K562 (cell line): ENCODE measurements at regions not wholly inside any gene's neighbourhood (a gene's known extent, or its start where the extent isn't known, plus 50 kb on each side); places are given as distances from the start of the nearest gene placed in this dataset.
A peak's percentile ranks its signal among the peaks of the same experiment; 100 is the strongest.

Source experiments
- ARID1B ChIP-seq: fragments of 450-650 bp; IDR thresholded peaks from 2 replicates; pipeline ENCODE4 v1.6.1; 2016; ENCODE audit warnings: antibody characterized with exemption, mild to moderate bottlenecking, inconsistent platforms
- E2F1 ChIP-seq: sonication (generic); formaldehyde crosslinking; IDR thresholded peaks from 2 replicates; pipeline ENCODE4 v1.8.1; 2023; ENCODE audit warnings: mild to moderate bottlenecking, missing genetic modification reagents, moderate library complexity
- ERF ChIP-seq: fragments of 450-650 bp; formaldehyde crosslinking; IDR thresholded peaks from 2 replicates; pipeline ENCODE4 v1.4.0; 2020; ENCODE audit warnings: mild to moderate bottlenecking, mixed read lengths
- HNRNPUL1 ChIP-seq: fragments of 200-400 bp; formaldehyde crosslinking; IDR thresholded peaks from 2 replicates; pipeline ENCODE4 v1.6.1; 2017; ENCODE audit warnings: low read length
- ILF3 ChIP-seq: fragments of 450-650 bp; IDR thresholded peaks from 2 replicates; pipeline ENCODE4 v1.6.1; 2018; ENCODE audit warnings: antibody characterized with exemption, mild to moderate bottlenecking, moderate library complexity, borderline replicate concordance
- KDM1A ChIP-seq, 2 experiments: fragments of 450-650 bp; IDR thresholded peaks; 2 replicates each; pipeline ENCODE4 v1.6.1; 2016; ENCODE audit warnings: mild to moderate bottlenecking in 2 of 2
- MEF2A ChIP-seq: IDR thresholded peaks from 2 replicates; pipeline ENCODE4 v1.6.1; 2011; ENCODE audit warnings: low read depth, mild to moderate bottlenecking, low read length, moderate library complexity; ENCODE audit not compliant: control insufficient read depth
- TCF7 ChIP-seq: sonication (generic); IDR thresholded peaks from 2 replicates; pipeline ENCODE4 v1.6.1; 2016; ENCODE audit warnings: antibody characterized with exemption, borderline replicate concordance
- ZBTB49 ChIP-seq: sonication (generic); formaldehyde crosslinking; IDR thresholded peaks from 2 replicates; pipeline ENCODE4 v1.8.0; 2022; ENCODE audit warnings: missing genetic modification reagents, mild to moderate bottlenecking, borderline replicate concordance
- ZNF830 ChIP-seq: fragments of 250-450 bp; sonication (Bioruptor Pico); IDR thresholded peaks from 2 replicates; pipeline ENCODE4 v1.5.0; 2021; ENCODE audit warnings: mild to moderate bottlenecking
- TF ChIP-seq, protein P1 (sequence below): fragments of 200-600 bp; sonication (generic); IDR thresholded peaks from one replicate; pipeline ENCODE4 v1.6.1; 2012; ENCODE audit warnings: mild to moderate bottlenecking, low read depth, low read length, inconsistent platforms
- TF ChIP-seq, protein P2 (sequence below): sonication (generic); formaldehyde crosslinking; IDR thresholded peaks from 2 replicates; pipeline ENCODE4 v1.8.1; 2023; ENCODE audit warnings: mild to moderate bottlenecking, missing genetic modification reagents

- TF ChIP-seq, protein P1, sequence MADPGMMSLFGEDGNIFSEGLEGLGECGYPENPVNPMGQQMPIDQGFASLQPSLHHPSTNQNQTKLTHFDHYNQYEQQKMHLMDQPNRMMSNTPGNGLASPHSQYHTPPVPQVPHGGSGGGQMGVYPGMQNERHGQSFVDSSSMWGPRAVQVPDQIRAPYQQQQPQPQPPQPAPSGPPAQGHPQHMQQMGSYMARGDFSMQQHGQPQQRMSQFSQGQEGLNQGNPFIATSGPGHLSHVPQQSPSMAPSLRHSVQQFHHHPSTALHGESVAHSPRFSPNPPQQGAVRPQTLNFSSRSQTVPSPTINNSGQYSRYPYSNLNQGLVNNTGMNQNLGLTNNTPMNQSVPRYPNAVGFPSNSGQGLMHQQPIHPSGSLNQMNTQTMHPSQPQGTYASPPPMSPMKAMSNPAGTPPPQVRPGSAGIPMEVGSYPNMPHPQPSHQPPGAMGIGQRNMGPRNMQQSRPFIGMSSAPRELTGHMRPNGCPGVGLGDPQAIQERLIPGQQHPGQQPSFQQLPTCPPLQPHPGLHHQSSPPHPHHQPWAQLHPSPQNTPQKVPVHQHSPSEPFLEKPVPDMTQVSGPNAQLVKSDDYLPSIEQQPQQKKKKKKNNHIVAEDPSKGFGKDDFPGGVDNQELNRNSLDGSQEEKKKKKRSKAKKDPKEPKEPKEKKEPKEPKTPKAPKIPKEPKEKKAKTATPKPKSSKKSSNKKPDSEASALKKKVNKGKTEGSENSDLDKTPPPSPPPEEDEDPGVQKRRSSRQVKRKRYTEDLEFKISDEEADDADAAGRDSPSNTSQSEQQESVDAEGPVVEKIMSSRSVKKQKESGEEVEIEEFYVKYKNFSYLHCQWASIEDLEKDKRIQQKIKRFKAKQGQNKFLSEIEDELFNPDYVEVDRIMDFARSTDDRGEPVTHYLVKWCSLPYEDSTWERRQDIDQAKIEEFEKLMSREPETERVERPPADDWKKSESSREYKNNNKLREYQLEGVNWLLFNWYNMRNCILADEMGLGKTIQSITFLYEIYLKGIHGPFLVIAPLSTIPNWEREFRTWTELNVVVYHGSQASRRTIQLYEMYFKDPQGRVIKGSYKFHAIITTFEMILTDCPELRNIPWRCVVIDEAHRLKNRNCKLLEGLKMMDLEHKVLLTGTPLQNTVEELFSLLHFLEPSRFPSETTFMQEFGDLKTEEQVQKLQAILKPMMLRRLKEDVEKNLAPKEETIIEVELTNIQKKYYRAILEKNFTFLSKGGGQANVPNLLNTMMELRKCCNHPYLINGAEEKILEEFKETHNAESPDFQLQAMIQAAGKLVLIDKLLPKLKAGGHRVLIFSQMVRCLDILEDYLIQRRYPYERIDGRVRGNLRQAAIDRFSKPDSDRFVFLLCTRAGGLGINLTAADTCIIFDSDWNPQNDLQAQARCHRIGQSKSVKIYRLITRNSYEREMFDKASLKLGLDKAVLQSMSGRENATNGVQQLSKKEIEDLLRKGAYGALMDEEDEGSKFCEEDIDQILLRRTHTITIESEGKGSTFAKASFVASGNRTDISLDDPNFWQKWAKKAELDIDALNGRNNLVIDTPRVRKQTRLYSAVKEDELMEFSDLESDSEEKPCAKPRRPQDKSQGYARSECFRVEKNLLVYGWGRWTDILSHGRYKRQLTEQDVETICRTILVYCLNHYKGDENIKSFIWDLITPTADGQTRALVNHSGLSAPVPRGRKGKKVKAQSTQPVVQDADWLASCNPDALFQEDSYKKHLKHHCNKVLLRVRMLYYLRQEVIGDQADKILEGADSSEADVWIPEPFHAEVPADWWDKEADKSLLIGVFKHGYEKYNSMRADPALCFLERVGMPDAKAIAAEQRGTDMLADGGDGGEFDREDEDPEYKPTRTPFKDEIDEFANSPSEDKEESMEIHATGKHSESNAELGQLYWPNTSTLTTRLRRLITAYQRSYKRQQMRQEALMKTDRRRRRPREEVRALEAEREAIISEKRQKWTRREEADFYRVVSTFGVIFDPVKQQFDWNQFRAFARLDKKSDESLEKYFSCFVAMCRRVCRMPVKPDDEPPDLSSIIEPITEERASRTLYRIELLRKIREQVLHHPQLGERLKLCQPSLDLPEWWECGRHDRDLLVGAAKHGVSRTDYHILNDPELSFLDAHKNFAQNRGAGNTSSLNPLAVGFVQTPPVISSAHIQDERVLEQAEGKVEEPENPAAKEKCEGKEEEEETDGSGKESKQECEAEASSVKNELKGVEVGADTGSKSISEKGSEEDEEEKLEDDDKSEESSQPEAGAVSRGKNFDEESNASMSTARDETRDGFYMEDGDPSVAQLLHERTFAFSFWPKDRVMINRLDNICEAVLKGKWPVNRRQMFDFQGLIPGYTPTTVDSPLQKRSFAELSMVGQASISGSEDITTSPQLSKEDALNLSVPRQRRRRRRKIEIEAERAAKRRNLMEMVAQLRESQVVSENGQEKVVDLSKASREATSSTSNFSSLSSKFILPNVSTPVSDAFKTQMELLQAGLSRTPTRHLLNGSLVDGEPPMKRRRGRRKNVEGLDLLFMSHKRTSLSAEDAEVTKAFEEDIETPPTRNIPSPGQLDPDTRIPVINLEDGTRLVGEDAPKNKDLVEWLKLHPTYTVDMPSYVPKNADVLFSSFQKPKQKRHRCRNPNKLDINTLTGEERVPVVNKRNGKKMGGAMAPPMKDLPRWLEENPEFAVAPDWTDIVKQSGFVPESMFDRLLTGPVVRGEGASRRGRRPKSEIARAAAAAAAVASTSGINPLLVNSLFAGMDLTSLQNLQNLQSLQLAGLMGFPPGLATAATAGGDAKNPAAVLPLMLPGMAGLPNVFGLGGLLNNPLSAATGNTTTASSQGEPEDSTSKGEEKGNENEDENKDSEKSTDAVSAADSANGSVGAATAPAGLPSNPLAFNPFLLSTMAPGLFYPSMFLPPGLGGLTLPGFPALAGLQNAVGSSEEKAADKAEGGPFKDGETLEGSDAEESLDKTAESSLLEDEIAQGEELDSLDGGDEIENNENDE, result no peak
- TF ChIP-seq ERF (CRISPR knock-in tag) (0 out of 2 replicates have a peak, but pooled peaks have one; percentile 60), KDM1A (IDR thresholded peaks at IDR 0.05) (no peak), ZNF830 (CRISPR knock-in tag) (no peak), ZBTB49 (CRISPR knock-in tag) (no peak), MEF2A (no peak), HNRNPUL1 (no peak), TCF7 (no peak), ILF3 (no peak), ARID1B (peak; percentile 91), E2F1 (CRISPR knock-in tag) (no peak)
- TF ChIP-seq, protein P2, sequence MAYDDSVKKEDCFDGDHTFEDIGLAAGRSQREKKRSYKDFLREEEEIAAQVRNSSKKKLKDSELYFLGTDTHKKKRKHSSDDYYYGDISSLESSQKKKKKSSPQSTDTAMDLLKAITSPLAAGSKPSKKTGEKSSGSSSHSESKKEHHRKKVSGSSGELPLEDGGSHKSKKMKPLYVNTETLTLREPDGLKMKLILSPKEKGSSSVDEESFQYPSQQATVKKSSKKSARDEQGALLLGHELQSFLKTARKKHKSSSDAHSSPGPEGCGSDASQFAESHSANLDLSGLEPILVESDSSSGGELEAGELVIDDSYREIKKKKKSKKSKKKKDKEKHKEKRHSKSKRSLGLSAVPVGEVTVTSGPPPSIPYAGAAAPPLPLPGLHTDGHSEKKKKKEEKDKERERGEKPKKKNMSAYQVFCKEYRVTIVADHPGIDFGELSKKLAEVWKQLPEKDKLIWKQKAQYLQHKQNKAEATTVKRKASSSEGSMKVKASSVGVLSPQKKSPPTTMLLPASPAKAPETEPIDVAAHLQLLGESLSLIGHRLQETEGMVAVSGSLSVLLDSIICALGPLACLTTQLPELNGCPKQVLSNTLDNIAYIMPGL (CRISPR knock-in tag), result no peak
These were observed 147.2 kb downstream of the AKR1D1 start (continued) for GRCh38 chr7:138223402-138223879.
